Liver (tissue), 8 donors: ENCODE measurements at regions not wholly inside any gene's neighbourhood (a gene's known extent, or its start where the extent isn't known, plus 50 kb on each side); places are given as distances from the start of the nearest gene placed in this dataset.

Experiments
- DNase-seq: peaks from one replicate; pipeline ENCODE4 v3.0.0-alpha.2; 2017; ENCODE audit warnings: low spot score
- H3K27ac ChIP-seq, 2 donors: one replicate each; pipeline ENCODE4 v1.7.0; 2013; ENCODE audit warnings: inconsistent platforms in 2 of 2, low read length in 2 of 2, control low read depth in 1 of 2, low read depth in 1 of 2, mild to moderate bottlenecking in 1 of 2
- H3K27me3 ChIP-seq, 4 donors: one replicate each; pipeline versions ENCODE4 v1.6.1 to v1.7.0; 2013; ENCODE audit warnings: low read length in 3 of 4, inconsistent platforms in 1 of 4, mild to moderate bottlenecking in 1 of 4, moderate library complexity in 1 of 4; ENCODE audit not compliant: control insufficient read depth in 4 of 4, insufficient read depth in 4 of 4
- H3K36me3 ChIP-seq, 4 donors: one replicate each; pipeline versions ENCODE4 v1.6.1 to v1.7.0; 2013; ENCODE audit warnings: low read length in 3 of 4, mild to moderate bottlenecking in 3 of 4, low read depth in 1 of 4, moderate library complexity in 1 of 4; ENCODE audit not compliant: control insufficient read depth in 4 of 4, insufficient read depth in 3 of 4
- H3K4me1 ChIP-seq, 4 donors: one replicate each; pipeline versions ENCODE4 v1.6.1 to v1.7.0; 2013; ENCODE audit warnings: low read length in 3 of 4, mild to moderate bottlenecking in 3 of 4, moderate library complexity in 1 of 4; ENCODE audit not compliant: control insufficient read depth in 4 of 4, insufficient read depth in 4 of 4
- H3K4me3 ChIP-seq, 3 donors: one replicate each; pipeline versions ENCODE4 v1.6.1 to v1.7.0; 2013; ENCODE audit warnings: low read length in 3 of 3, control low read depth in 1 of 3, low read depth in 1 of 3, mild to moderate bottlenecking in 1 of 3
- H3K9ac ChIP-seq, 2 donors: one replicate each; pipeline ENCODE4 v1.7.0; 2013; ENCODE audit warnings: low read length in 2 of 2, mild to moderate bottlenecking in 2 of 2, moderate library complexity in 2 of 2, control low read depth in 1 of 2, low read depth in 1 of 2
- H3K9me3 ChIP-seq, 4 donors: one replicate each; pipeline versions ENCODE4 v1.6.1 to v1.7.0; 2013; ENCODE audit warnings: low read length in 3 of 4; ENCODE audit not compliant: control insufficient read depth in 4 of 4
- CTCF ChIP-seq: fragments of 150-350 bp; IDR thresholded peaks from 2 replicates; pipeline ENCODE4 v1.5.1; 2017; ENCODE audit warnings: improper control_type of control experiment, low read depth, low read length; ENCODE audit not compliant: missing input control
- EGR1 ChIP-seq, 2 donors: IDR thresholded peaks; 2 replicates each; pipeline ENCODE4 v1.6.1; 2016 to 2018; ENCODE audit warnings: antibody characterized with exemption in 2 of 2, low read depth in 2 of 2
- FOXA1 ChIP-seq: IDR thresholded peaks from 2 replicates; pipeline ENCODE4 v1.6.1; 2016; ENCODE audit warnings: antibody characterized with exemption
- FOXA2 ChIP-seq: IDR thresholded peaks from 2 replicates; pipeline ENCODE4 v1.6.1; 2016; ENCODE audit warnings: antibody characterized with exemption
- GABPA ChIP-seq, 2 donors: IDR thresholded peaks in 1 of 2; conservative IDR thresholded peaks in 1 of 2; 2 replicates each; pipeline ENCODE4 v1.6.1; 2016; ENCODE audit warnings: antibody characterized with exemption in 2 of 2, mild to moderate bottlenecking in 1 of 2, moderate library complexity in 1 of 2
- HNF4A ChIP-seq, 2 donors: conservative IDR thresholded peaks; 2 replicates each; pipeline ENCODE4 v1.6.1; 2016; ENCODE audit warnings: antibody characterized with exemption in 2 of 2, mild to moderate bottlenecking in 2 of 2
- HNF4G ChIP-seq: IDR thresholded peaks from 2 replicates; pipeline ENCODE4 v1.6.1; 2016; ENCODE audit warnings: antibody characterized with exemption
- JUND ChIP-seq, 2 donors: IDR thresholded peaks; 2 replicates each; pipeline ENCODE4 v1.6.1; 2016; ENCODE audit warnings: antibody characterized with exemption in 2 of 2
- MAX ChIP-seq: IDR thresholded peaks from 2 replicates; pipeline ENCODE4 v1.6.1; 2016; ENCODE audit warnings: antibody characterized with exemption
- NR2F2 ChIP-seq: IDR thresholded peaks from 2 replicates; pipeline ENCODE4 v1.6.1; 2016; ENCODE audit warnings: antibody characterized with exemption
- RAD21 ChIP-seq, 2 donors: IDR thresholded peaks; 2 replicates each; pipeline ENCODE4 v1.6.1; 2016; ENCODE audit warnings: antibody characterized with exemption in 2 of 2, mild to moderate bottlenecking in 2 of 2
- RXRA ChIP-seq, 2 donors: IDR thresholded peaks; 2 replicates each; pipeline ENCODE4 v1.6.1; 2017 to 2018; ENCODE audit warnings: antibody characterized with exemption in 2 of 2, mild to moderate bottlenecking in 1 of 2
- SP1 ChIP-seq: IDR thresholded peaks from 2 replicates; pipeline ENCODE4 v1.6.1; 2018; ENCODE audit warnings: antibody characterized with exemption, mild to moderate bottlenecking
- TAF1 ChIP-seq: conservative IDR thresholded peaks from 2 replicates; pipeline ENCODE4 v1.6.1; 2016; ENCODE audit warnings: antibody characterized with exemption, mild to moderate bottlenecking
- YY1 ChIP-seq: IDR thresholded peaks from 2 replicates; pipeline ENCODE4 v1.6.1; 2016; ENCODE audit warnings: antibody characterized with exemption, mild to moderate bottlenecking
- WGBS: extraction: QIAGEN DNeasy Blood & Tissue Kit; methylation state at CpG from one replicate; pipeline ENCODE4 v1.1.7; 2013; 5-methylcytosine and 5-hydroxymethylcytosine counted together
- TF ChIP-seq, protein P1 (sequence below): IDR thresholded peaks from 2 replicates; pipeline ENCODE4 v1.6.1; 2016; ENCODE audit warnings: antibody characterized with exemption, mild to moderate bottlenecking
- TF ChIP-seq, protein P2 (sequence below): IDR thresholded peaks from 2 replicates; pipeline ENCODE4 v1.6.1; 2016; ENCODE audit warnings: antibody characterized with exemption
- donor health status: healthy.
- donor health status: healthy.
- donor health status: healthy.
- donor health status: healthy.
- donor health status: healthy.

DNA sequence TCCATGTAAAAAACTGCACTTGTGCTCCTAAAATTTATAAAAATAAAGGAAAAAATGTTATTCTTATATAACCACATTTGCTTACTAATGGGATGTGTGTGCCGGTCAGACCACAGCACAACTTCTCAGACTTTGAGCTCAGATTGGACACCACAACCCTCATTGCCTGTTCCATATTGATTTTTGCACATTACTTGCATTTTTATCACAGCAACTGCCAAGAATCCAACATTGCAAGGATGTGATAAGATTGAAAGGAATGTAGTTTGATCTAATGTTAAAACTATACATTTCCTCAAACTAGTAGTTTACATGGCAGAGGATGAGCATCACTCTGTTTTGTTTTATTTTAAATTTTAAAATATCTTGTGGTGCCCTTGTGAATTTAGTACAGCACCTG, 227.8 kb downstream of the KDR start:
- no peaks in the 10 kb centered on the region for H3K4me1 ChIP-seq
- DNase-seq = no peak
- 40% methylated on average over 1 of the region's 1 CpG for WGBS
- H3K4me3 ChIP-seq = no peak overlapping the region
- TF ChIP-seq TAF1 (no peak), RXRA (IDR thresholded peaks at IDR 0.05) (no peak)
- H3K9ac ChIP-seq = no peak overlapping the region
- no peaks in the 10 kb centered on the region for H3K9me3 ChIP-seq
- peaks cover 0 to 4% (median 0%) of the 10 kb centered on the region in 4 donors for H3K27me3 ChIP-seq
- H3K27ac ChIP-seq = no peak overlapping the region
- no peaks in the 10 kb centered on the region for H3K36me3 ChIP-seq

GRCh38 chr4:54882616-54883015, 224.9 kb downstream of the KIT start:
- no peak for DNase-seq
- 45% methylated on average over 2 of the region's 2 CpGs for WGBS
- Histone ChIP-seq H3K27ac (no peak overlapping the region), H3K4me1 (no peaks in the 10 kb centered on the region), H3K36me3 (no peaks in the 10 kb centered on the region), H3K9ac (no peak overlapping the region), H3K4me3 (no peak overlapping the region), H3K9me3 (no peaks in the 10 kb centered on the region), H3K27me3 (no peaks in the 10 kb centered on the region)
- TF ChIP-seq CTCF (no peak), RAD21 (IDR thresholded peaks at IDR 0.05) (no peak), EGR1 (IDR thresholded peaks at IDR 0.05; ENCODE audit: low read depth in 2 of 2) (no peak)
- TF ChIP-seq, protein P1, sequence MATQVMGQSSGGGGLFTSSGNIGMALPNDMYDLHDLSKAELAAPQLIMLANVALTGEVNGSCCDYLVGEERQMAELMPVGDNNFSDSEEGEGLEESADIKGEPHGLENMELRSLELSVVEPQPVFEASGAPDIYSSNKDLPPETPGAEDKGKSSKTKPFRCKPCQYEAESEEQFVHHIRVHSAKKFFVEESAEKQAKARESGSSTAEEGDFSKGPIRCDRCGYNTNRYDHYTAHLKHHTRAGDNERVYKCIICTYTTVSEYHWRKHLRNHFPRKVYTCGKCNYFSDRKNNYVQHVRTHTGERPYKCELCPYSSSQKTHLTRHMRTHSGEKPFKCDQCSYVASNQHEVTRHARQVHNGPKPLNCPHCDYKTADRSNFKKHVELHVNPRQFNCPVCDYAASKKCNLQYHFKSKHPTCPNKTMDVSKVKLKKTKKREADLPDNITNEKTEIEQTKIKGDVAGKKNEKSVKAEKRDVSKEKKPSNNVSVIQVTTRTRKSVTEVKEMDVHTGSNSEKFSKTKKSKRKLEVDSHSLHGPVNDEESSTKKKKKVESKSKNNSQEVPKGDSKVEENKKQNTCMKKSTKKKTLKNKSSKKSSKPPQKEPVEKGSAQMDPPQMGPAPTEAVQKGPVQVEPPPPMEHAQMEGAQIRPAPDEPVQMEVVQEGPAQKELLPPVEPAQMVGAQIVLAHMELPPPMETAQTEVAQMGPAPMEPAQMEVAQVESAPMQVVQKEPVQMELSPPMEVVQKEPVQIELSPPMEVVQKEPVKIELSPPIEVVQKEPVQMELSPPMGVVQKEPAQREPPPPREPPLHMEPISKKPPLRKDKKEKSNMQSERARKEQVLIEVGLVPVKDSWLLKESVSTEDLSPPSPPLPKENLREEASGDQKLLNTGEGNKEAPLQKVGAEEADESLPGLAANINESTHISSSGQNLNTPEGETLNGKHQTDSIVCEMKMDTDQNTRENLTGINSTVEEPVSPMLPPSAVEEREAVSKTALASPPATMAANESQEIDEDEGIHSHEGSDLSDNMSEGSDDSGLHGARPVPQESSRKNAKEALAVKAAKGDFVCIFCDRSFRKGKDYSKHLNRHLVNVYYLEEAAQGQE = no peak

DNA sequence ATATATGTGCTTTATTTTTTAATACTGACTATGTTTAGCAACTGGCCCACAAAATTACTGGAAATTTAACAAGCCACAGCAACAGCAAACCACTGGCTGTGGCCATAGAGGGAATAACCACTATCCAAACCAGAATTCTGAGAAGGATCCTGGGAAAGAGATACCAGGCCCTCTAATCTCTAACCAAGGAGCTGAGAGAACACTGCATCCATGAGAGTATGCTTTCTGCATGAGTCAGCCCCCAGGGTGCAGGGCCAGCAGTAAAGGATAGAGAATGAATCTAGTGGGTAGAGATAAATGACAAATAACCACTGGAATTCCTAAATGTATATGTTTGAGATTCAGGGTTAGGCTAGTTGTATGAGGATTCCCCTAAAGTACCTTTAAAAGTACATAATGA, 221.8 kb downstream of the KIT start:
- no peak for DNase-seq
- no peaks in the 10 kb centered on the region for H3K36me3 ChIP-seq
- H3K27me3 ChIP-seq = no peaks in the 10 kb centered on the region
- no peak overlapping the region for H3K9ac ChIP-seq
- no peaks in the 10 kb centered on the region for H3K4me1 ChIP-seq
- H3K4me3 ChIP-seq = no peak overlapping the region
- H3K9me3 ChIP-seq = no peaks in the 10 kb centered on the region
- H3K27ac ChIP-seq = no peak overlapping the region
- TF ChIP-seq HNF4G (no peak), MAX (no peak), HNF4A (conservative IDR thresholded peaks at IDR 0.05) (no peak), NR2F2 (no peak), RXRA (IDR thresholded peaks at IDR 0.05) (no peak), GABPA (IDR thresholded peaks at IDR 0.05 in 1 of 2, conservative IDR thresholded peaks at IDR 0.05 in 1 of 2) (no peak), FOXA2 (no peak), CTCF (no peak), TAF1 (no peak), SP1 (no peak), EGR1 (IDR thresholded peaks at IDR 0.05; ENCODE audit: low read depth in 2 of 2) (no peak), YY1 (no peak), FOXA1 (no peak), JUND (IDR thresholded peaks at IDR 0.05) (no peak)
- TF ChIP-seq, protein P2, sequence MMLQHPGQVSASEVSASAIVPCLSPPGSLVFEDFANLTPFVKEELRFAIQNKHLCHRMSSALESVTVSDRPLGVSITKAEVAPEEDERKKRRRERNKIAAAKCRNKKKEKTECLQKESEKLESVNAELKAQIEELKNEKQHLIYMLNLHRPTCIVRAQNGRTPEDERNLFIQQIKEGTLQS = no peak
- TF ChIP-seq, protein P1 = no peak
